ENCODE measurements at regions not wholly inside any gene's neighbourhood (a gene's known extent, or its start where the extent isn't known, plus 50 kb on each side); places are given as distances from the start of the nearest gene placed in this dataset.
A peak's percentile ranks its signal among the peaks of the same experiment; 100 is the strongest.

GRCh38 chr2:12046641-12047040 is 300.2 kb downstream of the LPIN1 start:
- Mint-ChIP-seq H3K27ac (peak overlapping the region in 2 of 3 donors; percentile 66 to 72), H3K36me3 (no peaks in the 10 kb centered on the region), H3K4me3 (peak overlapping the region in 2 of 4 donors; percentile 61 to 95), H3K9me3 (peaks cover 0 to 6% (median 0%) of the 10 kb centered on the region in 3 donors), H3K4me1 (peaks cover 77 to 82% (median 80%) of the 10 kb centered on the region in 3 donors), H3K27me3 (peaks cover 2% of the 10 kb centered on the region)

GRCh38 chr2:12047761-12048160 is 301.3 kb downstream of the LPIN1 start:
- Mint-ChIP-seq H3K27ac (peak overlapping the region in 1 of 3 donors; percentile 16), H3K9me3 (peaks cover 0 to 4% (median 0%) of the 10 kb centered on the region in 3 donors), H3K4me1 (peaks cover 69 to 73% (median 73%) of the 10 kb centered on the region in 3 donors), H3K4me3 (peak overlapping the region in 3 of 4 donors; percentile 11 to 69 (median 29)), H3K27me3 (peaks cover 2% of the 10 kb centered on the region), H3K36me3 (no peaks in the 10 kb centered on the region)

GRCh38 chr2:12048550-12048949 is 302.1 kb downstream of the LPIN1 start:
- Mint-ChIP-seq H3K9me3 (peaks cover 0 to 2% (median 0%) of the 10 kb centered on the region in 3 donors), H3K4me1 (peaks cover 62 to 72% (median 65%) of the 10 kb centered on the region in 3 donors), H3K27ac (no peak overlapping the region), H3K27me3 (peaks cover 2% of the 10 kb centered on the region), H3K36me3 (peaks cover under 1% of the 10 kb centered on the region), H3K4me3 (peak overlapping the region in 1 of 4 donors; percentile 18)

- Mint-ChIP-seq H3K4me1 (peaks cover 45 to 63% (median 46%) of the 10 kb centered on the region in 3 donors), H3K27me3 (peaks cover 2% of the 10 kb centered on the region), H3K27ac (peak overlapping the region in 1 of 3 donors; percentile 5), H3K36me3 (peaks cover 4% of the 10 kb centered on the region), H3K4me3 (peak overlapping the region in 3 of 4 donors; percentile 4 to 83 (median 73)), H3K9me3 (peaks cover 0 to 6% (median 4%) of the 10 kb centered on the region in 3 donors)
These were observed 304.0 kb downstream of the LPIN1 start for GRCh38 chr2:12050396-12050795.

- H3K27me3 Mint-ChIP-seq: peaks cover 2% of the 10 kb centered on the region
- peaks cover 0 to 6% (median 4%) of the 10 kb centered on the region in 3 donors for H3K9me3 Mint-ChIP-seq
- H3K4me1 Mint-ChIP-seq: peaks cover 42 to 64% (median 44%) of the 10 kb centered on the region in 3 donors
- no peak overlapping the region for H3K27ac Mint-ChIP-seq
- peak overlapping the region in 1 of 4 donors; percentile 18 for H3K4me3 Mint-ChIP-seq
- H3K36me3 Mint-ChIP-seq: peaks cover 4% of the 10 kb centered on the region
These were observed 305.4 kb downstream of the LPIN1 start for GRCh38 chr2:12051831-12052230.

GRCh38 chr2:12052796-12053195 is 306.4 kb downstream of the LPIN1 start:
- peak overlapping the region in 1 of 3 donors; percentile 9 for H3K27ac Mint-ChIP-seq
- H3K4me3 Mint-ChIP-seq: no peak overlapping the region
- H3K9me3 Mint-ChIP-seq: peaks cover 0 to 6% (median 4%) of the 10 kb centered on the region in 3 donors
- H3K27me3 Mint-ChIP-seq: peaks cover 2% of the 10 kb centered on the region
- H3K4me1 Mint-ChIP-seq: peaks cover 44 to 64% (median 44%) of the 10 kb centered on the region in 3 donors
- peaks cover 4% of the 10 kb centered on the region for H3K36me3 Mint-ChIP-seq

GRCh38 chr2:12054956-12055618 is 308.7 kb downstream of the LPIN1 start:
- Mint-ChIP-seq H3K4me3 (no peak overlapping the region), H3K4me1 (peaks cover 37 to 71% (median 45%) of the 10 kb centered on the region in 3 donors)

GRCh38 chr2:12057436-12058166 is 311.2 kb downstream of the LPIN1 start:
- Mint-ChIP-seq H3K36me3 (peaks cover 4% of the 10 kb centered on the region), H3K4me3 (peak overlapping the region in 3 of 4 donors; percentile 35 to 80 (median 76)), H3K27me3 (no peaks in the 10 kb centered on the region), H3K4me1 (peaks cover 31 to 59% (median 37%) of the 10 kb centered on the region in 3 donors), H3K27ac (peak overlapping the region in 1 of 3 donors; percentile 6), H3K9me3 (peaks cover 0 to 6% (median 4%) of the 10 kb centered on the region in 3 donors)

More at GRCh38 chr2:12054956-12055618, 308.7 kb downstream of the LPIN1 start:
- Mint-ChIP-seq H3K9me3 (peaks cover 0 to 6% (median 4%) of the 10 kb centered on the region in 3 donors), H3K27ac (no peak overlapping the region), H3K27me3 (no peaks in the 10 kb centered on the region), H3K36me3 (peaks cover 4% of the 10 kb centered on the region)

GRCh38 chr2:12059616-12060441 is 313.4 kb downstream of the LPIN1 start:
- no peaks in the 10 kb centered on the region for H3K36me3 Mint-ChIP-seq
- H3K4me1 Mint-ChIP-seq: peaks cover 31 to 49% (median 37%) of the 10 kb centered on the region in 3 donors
- no peak overlapping the region for H3K27ac Mint-ChIP-seq
- no peak overlapping the region for H3K4me3 Mint-ChIP-seq
- peaks cover 0 to 7% (median 0%) of the 10 kb centered on the region in 3 donors for H3K9me3 Mint-ChIP-seq
- no peaks in the 10 kb centered on the region for H3K27me3 Mint-ChIP-seq

- H3K27ac Mint-ChIP-seq: no peak overlapping the region
- no peak overlapping the region for H3K4me3 Mint-ChIP-seq
- peaks cover 0 to 7% (median 0%) of the 10 kb centered on the region in 3 donors for H3K9me3 Mint-ChIP-seq
- H3K4me1 Mint-ChIP-seq: peaks cover 29 to 46% (median 36%) of the 10 kb centered on the region in 3 donors
- H3K36me3 Mint-ChIP-seq: no peaks in the 10 kb centered on the region
- H3K27me3 Mint-ChIP-seq: no peaks in the 10 kb centered on the region
These were observed 314.5 kb downstream of the LPIN1 start for GRCh38 chr2:12060886-12061285.

GRCh38 chr2:12061286-12062052 is 315.0 kb downstream of the LPIN1 start:
- no peak overlapping the region for H3K27ac Mint-ChIP-seq
- H3K9me3 Mint-ChIP-seq: peaks cover 0 to 7% (median 0%) of the 10 kb centered on the region in 3 donors
- no peaks in the 10 kb centered on the region for H3K27me3 Mint-ChIP-seq
- no peaks in the 10 kb centered on the region for H3K36me3 Mint-ChIP-seq
- peaks cover 27 to 41% (median 33%) of the 10 kb centered on the region in 3 donors for H3K4me1 Mint-ChIP-seq
- H3K4me3 Mint-ChIP-seq: no peak overlapping the region

GRCh38 chr2:12062053-12062395 is 315.6 kb downstream of the LPIN1 start:
- Mint-ChIP-seq H3K9me3 (peaks cover 0 to 7% (median 0%) of the 10 kb centered on the region in 3 donors), H3K4me3 (no peak overlapping the region), H3K4me1 (peaks cover 24 to 38% (median 31%) of the 10 kb centered on the region in 3 donors), H3K27ac (no peak overlapping the region), H3K27me3 (no peaks in the 10 kb centered on the region), H3K36me3 (no peaks in the 10 kb centered on the region)

- Mint-ChIP-seq H3K4me1 (peaks cover 17 to 27% (median 23%) of the 10 kb centered on the region in 3 donors), H3K4me3 (no peak overlapping the region)
These were observed 316.8 kb downstream of the LPIN1 start for GRCh38 chr2:12063210-12063609.

GRCh38 chr2:12064153-12064552 is 317.7 kb downstream of the LPIN1 start:
- no peak overlapping the region for H3K4me3 Mint-ChIP-seq
- no peak overlapping the region for H3K27ac Mint-ChIP-seq
- no peaks in the 10 kb centered on the region for H3K27me3 Mint-ChIP-seq
- H3K9me3 Mint-ChIP-seq: peaks cover 0 to 7% (median 0%) of the 10 kb centered on the region in 3 donors
- H3K4me1 Mint-ChIP-seq: peaks cover 11 to 19% (median 16%) of the 10 kb centered on the region in 3 donors
- no peaks in the 10 kb centered on the region for H3K36me3 Mint-ChIP-seq

More at GRCh38 chr2:12063210-12063609, 316.8 kb downstream of the LPIN1 start:
- Mint-ChIP-seq H3K27me3 (no peaks in the 10 kb centered on the region), H3K36me3 (no peaks in the 10 kb centered on the region), H3K27ac (no peak overlapping the region), H3K9me3 (peaks cover 0 to 7% (median 0%) of the 10 kb centered on the region in 3 donors)

Data from IgD-negative memory B cell (primary cell).